H9 (cell line): ENCODE measurements at regions not wholly inside any gene's neighbourhood (a gene's known extent, or its start where the extent isn't known, plus 50 kb on each side); places are given as distances from the start of the nearest gene placed in this dataset.

Source experiments
- DNase-seq: peaks from one replicate; pipeline ENCODE4 v3.0.0-alpha.2; 2017
- H2AFZ ChIP-seq: one replicate; pipeline ENCODE4 v1.6.1; 2013; ENCODE audit warnings: mild to moderate bottlenecking, low read length, control low read depth, moderate library complexity
- H2AK5ac ChIP-seq: 2 replicates; pipeline ENCODE4 v1.6.1; 2013; ENCODE audit warnings: low read length, control low read depth, mixed read lengths; ENCODE audit not compliant: insufficient read length
- H2BK120ac ChIP-seq: one replicate; pipeline ENCODE4 v1.6.1; 2013; ENCODE audit warnings: low read depth, mild to moderate bottlenecking, low read length, control low read depth, inconsistent platforms; ENCODE audit not compliant: poor library complexity, severe bottlenecking
- H2BK12ac ChIP-seq: 2 replicates; pipeline ENCODE4 v1.6.1; 2013; ENCODE audit warnings: low read length, control low read depth, mixed read lengths, low read depth; ENCODE audit not compliant: insufficient read length
- H2BK15ac ChIP-seq: 2 replicates; pipeline ENCODE4 v1.6.1; 2013; ENCODE audit warnings: low read depth, low read length, control low read depth
- H2BK20ac ChIP-seq: one replicate; pipeline ENCODE4 v1.6.1; 2013; ENCODE audit warnings: low read depth, mild to moderate bottlenecking, low read length, control low read depth, inconsistent platforms; ENCODE audit not compliant: poor library complexity, severe bottlenecking
- H2BK5ac ChIP-seq: 2 replicates; pipeline ENCODE4 v1.6.1; 2013; ENCODE audit warnings: low read length, control low read depth, mixed read lengths; ENCODE audit not compliant: insufficient read length
- H3K14ac ChIP-seq: 2 replicates; pipeline ENCODE4 v1.6.1; 2013; ENCODE audit warnings: low read length, control low read depth; ENCODE audit not compliant: insufficient read depth
- H3K18ac ChIP-seq: 2 replicates; pipeline ENCODE4 v1.6.1; 2013; ENCODE audit warnings: low read depth, mild to moderate bottlenecking, mixed read lengths, low read length, control low read depth; ENCODE audit not compliant: insufficient read length
- H3K23ac ChIP-seq: 2 replicates; pipeline ENCODE4 v1.6.1; 2013; ENCODE audit warnings: low read length, control low read depth, mixed read lengths, low read depth; ENCODE audit not compliant: insufficient read length
- H3K23me2 ChIP-seq: 2 replicates; pipeline ENCODE4 v1.6.1; 2013; ENCODE audit warnings: low read depth, mild to moderate bottlenecking, mixed read lengths, low read length, control low read depth; ENCODE audit not compliant: insufficient read length, poor library complexity, severe bottlenecking
- H3K27ac ChIP-seq: 2 replicates; pipeline ENCODE4 v1.5.1; 2013; ENCODE audit warnings: low read length, control low read depth, mixed read lengths, low read depth; ENCODE audit not compliant: insufficient read length
- H3K27me3 ChIP-seq: 2 replicates; pipeline ENCODE4 v1.6.1; 2013; ENCODE audit warnings: low read length, control low read depth, inconsistent platforms; ENCODE audit not compliant: insufficient read depth
- H3K4ac ChIP-seq: 2 replicates; pipeline ENCODE4 v1.6.1; 2013; ENCODE audit warnings: low read depth, mild to moderate bottlenecking, control low read depth, inconsistent platforms, low read length, moderate library complexity
- H3K4me1 ChIP-seq: 2 replicates; pipeline ENCODE4 v1.6.1; 2013; ENCODE audit warnings: low read length, control low read depth, inconsistent platforms; ENCODE audit not compliant: insufficient read depth
- H3K4me2 ChIP-seq: 2 replicates; pipeline ENCODE4 v1.6.1; 2013; ENCODE audit warnings: low read length, control low read depth, mixed read lengths; ENCODE audit not compliant: insufficient read length, insufficient read depth
- H3K56ac ChIP-seq: 2 replicates; pipeline ENCODE4 v1.6.1; 2013; ENCODE audit warnings: low read depth, mild to moderate bottlenecking, mixed read lengths, low read length, control low read depth; ENCODE audit not compliant: insufficient read length
- H3K79me1 ChIP-seq: 2 replicates; pipeline ENCODE4 v1.6.1; 2013; ENCODE audit warnings: low read depth, mild to moderate bottlenecking, moderate library complexity, low read length, control low read depth, inconsistent platforms; ENCODE audit not compliant: insufficient read depth, poor library complexity, severe bottlenecking
- H3K79me2 ChIP-seq: 2 replicates; pipeline ENCODE4 v1.6.1; 2013; ENCODE audit warnings: low read length, control low read depth, inconsistent platforms; ENCODE audit not compliant: insufficient read depth
- H3K9ac ChIP-seq: 2 replicates; pipeline ENCODE4 v1.6.1; 2013; ENCODE audit warnings: low read length, control low read depth, mixed read lengths; ENCODE audit not compliant: insufficient read length; ENCODE audit errors: extremely low read depth
- H3K9me3 ChIP-seq: one replicate; pipeline ENCODE4 v1.6.1; 2013; ENCODE audit warnings: low read depth, low read length, inconsistent platforms; ENCODE audit not compliant: control insufficient read depth
- H3T11ph ChIP-seq: one replicate; pipeline ENCODE4 v1.6.1; 2013; ENCODE audit warnings: mild to moderate bottlenecking, low read length, control low read depth, inconsistent platforms
- H4K20me1 ChIP-seq: one replicate; pipeline ENCODE4 v1.6.1; 2013; ENCODE audit not compliant: control insufficient read depth, insufficient read length, insufficient read depth
- H4K5ac ChIP-seq: 2 replicates; pipeline ENCODE4 v1.6.1; 2013; ENCODE audit warnings: low read depth, mild to moderate bottlenecking, mixed read lengths, low read length, control low read depth; ENCODE audit not compliant: insufficient read length
- H4K8ac ChIP-seq: replicated peaks from 2 replicates; pipeline ENCODE4 v1.6.1; 2013; ENCODE audit warnings: low read length, control low read depth, mixed read lengths, low read depth; ENCODE audit not compliant: insufficient read length
- H4K91ac ChIP-seq: 2 replicates; pipeline ENCODE4 v1.6.1; 2013; ENCODE audit warnings: low read depth, mild to moderate bottlenecking, moderate library complexity, mixed read lengths, low read length, control low read depth; ENCODE audit not compliant: insufficient read length
- H3K27ac Mint-ChIP-seq, 3 experiments: 2 replicates in 2 of 3; 3 replicates in 1 of 3; pipeline ENCODE4 v1.8.0; 2020 to 2021; ENCODE audit warnings: mixed read lengths in 3 of 3, mild to moderate bottlenecking in 1 of 3, moderate library complexity in 1 of 3
- H3K27me3 Mint-ChIP-seq: 2 replicates; pipeline ENCODE4 v1.8.0; 2021; ENCODE audit warnings: low read depth, mild to moderate bottlenecking, moderate library complexity, mixed read lengths
- H3K36me3 Mint-ChIP-seq, 3 experiments: 2 replicates in 2 of 3; 3 replicates in 1 of 3; pipeline ENCODE4 v1.8.0; 2020 to 2021; ENCODE audit warnings: low read depth in 3 of 3, mixed read lengths in 3 of 3; ENCODE audit not compliant: insufficient read depth in 1 of 3
- H3K4me1 Mint-ChIP-seq, 2 experiments: 2 replicates each; pipeline ENCODE4 v1.8.0; 2020; ENCODE audit warnings: mixed read lengths in 2 of 2
- H3K4me3 Mint-ChIP-seq, 2 experiments: 2 replicates in 1 of 2; 3 replicates in 1 of 2; pipeline ENCODE4 v1.8.0; 2020 to 2021; ENCODE audit warnings: mild to moderate bottlenecking in 2 of 2, mixed read lengths in 2 of 2, moderate library complexity in 1 of 2
- H3K9me3 Mint-ChIP-seq, 2 experiments: 2 replicates in 1 of 2; 3 replicates in 1 of 2; pipeline ENCODE4 v1.8.0; 2020; ENCODE audit warnings: mild to moderate bottlenecking in 2 of 2, mixed read lengths in 2 of 2, moderate library complexity in 1 of 2
- CTCF ChIP-seq: fragments of 200-600 bp; sonication (generic); conservative IDR thresholded peaks from 3 replicates; pipeline ENCODE4 v1.8.0; 2021; ENCODE audit warnings: antibody characterized with exemption, mild to moderate bottlenecking
- WGBS: extraction: QIAGEN DNeasy Blood & Tissue Kit; methylation state at CpG from one replicate; pipeline ENCODE4 v1.1.7; 2013; ENCODE audit warnings: missing lambda C conversion rate, low lambda C conversion rate, mixed read lengths; ENCODE audit not compliant: insufficient read length; ENCODE audit errors: extremely low coverage; 5-methylcytosine and 5-hydroxymethylcytosine counted together

- H3K23me2 ChIP-seq: no peaks in the 10 kb centered on the region
- no peaks in the 10 kb centered on the region for H3K79me1 ChIP-seq
- Mint-ChIP-seq H3K36me3 (no peaks in the 10 kb centered on the region), H3K27ac (no peak overlapping the region), H3K27me3 (peaks cover 1% of the 10 kb centered on the region), H3K9me3 (no peaks in the 10 kb centered on the region), H3K4me3 (no peak overlapping the region), H3K4me1 (peaks cover 19 to 23% of the 10 kb centered on the region in 2 experiments)
- no peak overlapping the region for H3K27ac ChIP-seq
- no peak overlapping the region for H2BK12ac ChIP-seq
- no peak overlapping the region for H4K8ac ChIP-seq
- no CpG with 5 or more reads among the region's 4 CpGs for WGBS
- H3K14ac ChIP-seq: no peak overlapping the region
- no peak overlapping the region for H2BK15ac ChIP-seq
- no peak overlapping the region for H3K9ac ChIP-seq
- H2BK20ac ChIP-seq: no peak overlapping the region
- no peaks in the 10 kb centered on the region; the same call in 1 of the 2 replicates for H3K4me1 ChIP-seq
- no peak overlapping the region for H2BK120ac ChIP-seq
- H2AFZ ChIP-seq: no peak overlapping the region
- H3K9me3 ChIP-seq: no peaks in the 10 kb centered on the region
- no peaks in the 10 kb centered on the region for H4K20me1 ChIP-seq
- H4K91ac ChIP-seq: no peak overlapping the region
- H3K79me2 ChIP-seq: no peaks in the 10 kb centered on the region
- H3K56ac ChIP-seq: no peak overlapping the region
- no peak for TF ChIP-seq CTCF
- H3K23ac ChIP-seq: no peak overlapping the region
- H4K5ac ChIP-seq: no peak overlapping the region
- no peak overlapping the region for H2AK5ac ChIP-seq
- no peaks in the 10 kb centered on the region for H3K27me3 ChIP-seq
- H3K4ac ChIP-seq: no peak overlapping the region
- no peak overlapping the region for H3T11ph ChIP-seq
- no peak overlapping the region for H3K4me2 ChIP-seq
- H3K18ac ChIP-seq: no peak overlapping the region
- no peak overlapping the region for H2BK5ac ChIP-seq
- no peak for DNase-seq
Measured at GRCh38 chr6:21521276-21521675, 72.3 kb upstream of the SOX4 start.
